HEK293T (cell line): ENCODE measurements at regions not wholly inside any gene's neighbourhood (a gene's known extent, or its start where the extent isn't known, plus 50 kb on each side); places are given as distances from the start of the nearest gene placed in this dataset.

Experiments used
- CTBP1 ChIP-seq: fragments of 450-650 bp; IDR thresholded peaks from 2 replicates; pipeline ENCODE4 v1.6.1; 2016; ENCODE audit warnings: borderline replicate concordance
- ELF4 ChIP-seq: fragments of 450-650 bp; IDR thresholded peaks from 2 replicates; pipeline ENCODE4 v1.6.1; 2017; ENCODE audit warnings: antibody characterized with exemption
- FOXM1 ChIP-seq: fragments of 450-650 bp; IDR thresholded peaks from 2 replicates; pipeline ENCODE4 v1.6.1; 2017; ENCODE audit warnings: mild to moderate bottlenecking, borderline replicate concordance
- NFRKB ChIP-seq: fragments of 450-650 bp; IDR thresholded peaks from 2 replicates; pipeline ENCODE4 v1.6.1; 2016; ENCODE audit warnings: mild to moderate bottlenecking, moderate library complexity
- SP1 ChIP-seq: fragments of 450-650 bp; IDR thresholded peaks from 2 replicates; pipeline ENCODE4 v1.6.1; 2017
- TARDBP ChIP-seq: fragments of 450-650 bp; IDR thresholded peaks from 2 replicates; pipeline ENCODE4 v1.6.1; 2016
- TF ChIP-seq, protein P1 (sequence below): fragments of 450-650 bp; IDR thresholded peaks from 2 replicates; pipeline ENCODE4 v1.6.1; 2016

DNA sequence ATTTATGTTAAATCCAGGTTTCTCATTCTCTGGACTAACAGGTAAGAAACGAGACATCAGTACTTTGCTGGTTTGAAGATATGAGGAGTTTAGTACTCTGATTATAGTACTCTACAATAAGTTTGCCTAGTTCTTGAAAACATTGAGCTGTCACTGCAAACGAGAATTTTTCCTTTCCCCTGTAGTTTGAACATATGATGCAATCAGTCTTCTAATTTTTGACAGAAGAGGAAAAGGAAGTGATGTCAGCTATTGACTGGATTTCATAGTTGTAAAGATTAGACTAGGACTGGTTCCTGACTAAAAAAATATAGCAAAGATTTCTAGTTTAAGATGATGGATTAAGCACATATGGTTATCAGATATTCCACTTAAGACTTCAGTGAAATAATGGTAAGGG lies 461.9 kb downstream of the LRRIQ3 start:
- no peak for TF ChIP-seq FOXM1
- TF ChIP-seq ELF4 = no peak
- TF ChIP-seq, protein P1, sequence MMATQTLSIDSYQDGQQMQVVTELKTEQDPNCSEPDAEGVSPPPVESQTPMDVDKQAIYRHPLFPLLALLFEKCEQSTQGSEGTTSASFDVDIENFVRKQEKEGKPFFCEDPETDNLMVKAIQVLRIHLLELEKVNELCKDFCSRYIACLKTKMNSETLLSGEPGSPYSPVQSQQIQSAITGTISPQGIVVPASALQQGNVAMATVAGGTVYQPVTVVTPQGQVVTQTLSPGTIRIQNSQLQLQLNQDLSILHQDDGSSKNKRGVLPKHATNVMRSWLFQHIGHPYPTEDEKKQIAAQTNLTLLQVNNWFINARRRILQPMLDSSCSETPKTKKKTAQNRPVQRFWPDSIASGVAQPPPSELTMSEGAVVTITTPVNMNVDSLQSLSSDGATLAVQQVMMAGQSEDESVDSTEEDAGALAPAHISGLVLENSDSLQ = no peak
- TF ChIP-seq NFRKB = no peak
- TF ChIP-seq TARDBP = no peak
- TF ChIP-seq SP1 = no peak
- no peak for TF ChIP-seq CTBP1
